Stimulated activated CD8-positive, alpha-beta memory T cell treated with anti-CD3 and anti-CD28 coated beads, Interleukin-7, amount 100 ng/mL, for 1 hour (primary cell): ENCODE measurements at regions not wholly inside any gene's neighbourhood (a gene's known extent, or its start where the extent isn't known, plus 50 kb on each side); places are given as distances from the start of the nearest gene placed in this dataset.
"Not testable (repeated sequence)": the region's sequence is repeated elsewhere in the genome, so short reads cannot be mapped to it uniquely, and the experiment has no call there.

Experiments used
- DNase-seq, 2 donors: peaks; one replicate each; pipeline ENCODE4 v3.0.0-alpha.2; 2020; ENCODE audit warnings: low read depth in 2 of 2

- DNase-seq, result not testable (repeated sequence)
Observed at GRCh38 chr15:20191508-20192125, 350.0 kb downstream of the GOLGA6L6 start.

- not testable (repeated sequence) for DNase-seq
Observed at GRCh38 chr15:20188611-20189010, 353.0 kb downstream of the GOLGA6L6 start.

- not testable (repeated sequence) for DNase-seq
Observed at GRCh38 chr15:20187370-20188355, 353.9 kb downstream of the GOLGA6L6 start.

- not testable (repeated sequence) for DNase-seq
Observed at GRCh38 chr15:20184879-20185278, 356.7 kb downstream of the GOLGA6L6 start.

- DNase-seq, result not testable (repeated sequence)
Observed at GRCh38 chr15:20168221-20168620, 373.4 kb downstream of the GOLGA6L6 start.

GRCh38 chr15:20153528-20153927, 388.1 kb downstream of the GOLGA6L6 start:
- not testable (repeated sequence) for DNase-seq

GRCh38 chr15:20148679-20149078, 392.9 kb downstream of the GOLGA6L6 start:
- not testable (repeated sequence) for DNase-seq

- not testable (repeated sequence) for DNase-seq
Observed at GRCh38 chr15:20148008-20148407, 393.6 kb downstream of the GOLGA6L6 start.

GRCh38 chr15:20144333-20145036, 397.1 kb downstream of the GOLGA6L6 start:
- not testable (repeated sequence) for DNase-seq

GRCh38 chr15:20142906-20143305, 398.7 kb downstream of the GOLGA6L6 start:
- DNase-seq, result not testable (repeated sequence)

- DNase-seq, result not testable (repeated sequence)
Observed at GRCh38 chr15:20142410-20142809, 399.2 kb downstream of the GOLGA6L6 start.

- DNase-seq, result not testable (repeated sequence)
Observed at GRCh38 chr15:20124668-20125067, 416.9 kb downstream of the GOLGA6L6 start.

- no peak for DNase-seq
Observed at GRCh38 chr15:20106026-20106425, 435.6 kb downstream of the GOLGA6L6 start.

GRCh38 chr15:20105011-20105990, 436.3 kb downstream of the GOLGA6L6 start:
- DNase-seq, result not testable (repeated sequence)

GRCh38 chr15:20104551-20104950, 437.0 kb downstream of the GOLGA6L6 start:
- DNase-seq, result not testable (repeated sequence)

- not testable (repeated sequence) for DNase-seq
Observed at GRCh38 chr15:20102862-20103261, 438.7 kb downstream of the GOLGA6L6 start.

- not testable (repeated sequence) for DNase-seq
Observed at GRCh38 chr15:20102209-20102608, 439.4 kb downstream of the GOLGA6L6 start.

GRCh38 chr15:20101281-20101680, 440.3 kb downstream of the GOLGA6L6 start:
- DNase-seq, result not testable (repeated sequence)

- not testable (repeated sequence) for DNase-seq
Observed at GRCh38 chr15:20100604-20101270, 440.9 kb downstream of the GOLGA6L6 start.

GRCh38 chr15:20095699-20096303, 445.8 kb downstream of the GOLGA6L6 start:
- DNase-seq, result not testable (repeated sequence)
